ENCODE measurements at regions not wholly inside any gene's neighbourhood (a gene's known extent, or its start where the extent isn't known, plus 50 kb on each side); places are given as distances from the start of the nearest gene placed in this dataset.

DNA sequence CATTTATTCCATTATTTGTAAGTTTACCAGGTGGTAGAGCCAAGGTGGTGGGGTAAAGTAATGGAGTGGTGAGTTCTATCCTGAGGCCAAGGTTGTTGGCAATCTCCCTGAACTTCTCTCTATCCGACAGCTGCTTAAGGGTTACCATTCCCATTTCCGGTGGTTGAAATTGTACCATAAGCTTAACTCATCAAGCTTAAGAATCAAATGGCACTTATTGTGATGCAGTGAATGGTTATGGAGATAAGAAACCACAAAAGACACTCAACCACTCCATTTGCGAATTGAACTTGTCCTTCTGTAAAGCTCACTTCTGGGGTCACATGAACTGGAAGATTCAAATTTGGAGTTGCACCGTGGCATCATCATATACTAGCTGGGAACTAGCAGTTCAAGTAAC, 287.4 kb upstream of the SLCO3A1 start (continued):
- TF ChIP-seq, protein P1, sequence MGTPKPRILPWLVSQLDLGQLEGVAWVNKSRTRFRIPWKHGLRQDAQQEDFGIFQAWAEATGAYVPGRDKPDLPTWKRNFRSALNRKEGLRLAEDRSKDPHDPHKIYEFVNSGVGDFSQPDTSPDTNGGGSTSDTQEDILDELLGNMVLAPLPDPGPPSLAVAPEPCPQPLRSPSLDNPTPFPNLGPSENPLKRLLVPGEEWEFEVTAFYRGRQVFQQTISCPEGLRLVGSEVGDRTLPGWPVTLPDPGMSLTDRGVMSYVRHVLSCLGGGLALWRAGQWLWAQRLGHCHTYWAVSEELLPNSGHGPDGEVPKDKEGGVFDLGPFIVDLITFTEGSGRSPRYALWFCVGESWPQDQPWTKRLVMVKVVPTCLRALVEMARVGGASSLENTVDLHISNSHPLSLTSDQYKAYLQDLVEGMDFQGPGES (IDR thresholded peaks at IDR 0.05): no peak
- TF ChIP-seq CREB1 (IDR thresholded peaks at IDR 0.05; ENCODE audit: low read depth): no peak
- no peak for TF ChIP-seq SREBF2 (IDR thresholded peaks at IDR 0.05; ENCODE audit: low read length)
- TF ChIP-seq ATF7 (IDR thresholded peaks at IDR 0.05; ENCODE audit: low read depth): no peak
- TF ChIP-seq, protein P2, sequence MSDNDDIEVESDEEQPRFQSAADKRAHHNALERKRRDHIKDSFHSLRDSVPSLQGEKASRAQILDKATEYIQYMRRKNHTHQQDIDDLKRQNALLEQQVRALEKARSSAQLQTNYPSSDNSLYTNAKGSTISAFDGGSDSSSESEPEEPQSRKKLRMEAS (IDR thresholded peaks at IDR 0.05; ENCODE audit: low read depth, low read length): no peak
- no peak for TF ChIP-seq NR2C2 (IDR thresholded peaks at IDR 0.05; ENCODE audit: borderline replicate concordance, control insufficient read depth, insufficient read length, low read depth)

DNA sequence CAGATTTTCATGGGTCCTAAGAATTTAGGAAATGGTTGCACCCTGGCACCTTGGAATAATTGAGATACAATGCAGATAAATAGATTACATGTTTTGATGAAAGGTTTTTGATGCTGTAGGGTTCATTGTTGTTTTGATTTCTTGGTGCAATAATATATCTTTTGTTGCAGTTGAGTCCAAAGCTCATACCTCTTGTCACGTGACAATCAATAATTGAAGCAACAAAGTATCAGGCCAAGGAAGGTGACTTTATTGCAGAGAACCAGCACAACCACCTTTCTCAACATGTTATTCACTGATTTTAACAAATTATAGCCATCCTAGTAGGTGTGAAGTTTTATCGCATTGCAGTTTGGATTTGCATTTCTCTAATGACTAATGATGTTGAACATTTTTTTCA, 285.5 kb upstream of the SLCO3A1 start:
- no TSS peak for BruUV-seq (replicated peaks)
- no peak for ATAC-seq
- in situ Hi-C loops (cut with MboI) (no loop called here), intact Hi-C loops (cut with micrococcal nuclease; ENCODE audit: unreplicated experiment) (no loop called here)
- H4K20me1 ChIP-seq (ENCODE audit: control insufficient read depth, insufficient read depth): no peaks in the 10 kb centered on the region
- H3K27me3 ChIP-seq (replicated peaks in 1 of 2; ENCODE audit: control insufficient read depth in 2 of 2, insufficient read depth in 2 of 2, low read length in 1 of 2): no peaks in the 10 kb centered on the region; a peak in 1 of 4 replicates
- TF ChIP-seq BACH1 (IDR thresholded peaks at IDR 0.05; ENCODE audit: borderline replicate concordance) (no peak), EED (IDR thresholded peaks at IDR 0.05; ENCODE audit: low read depth) (no peak)
- no peaks in the 10 kb centered on the region for H3K4me1 ChIP-seq (ENCODE audit: control insufficient read depth, insufficient read depth, low read length)
- WGBS (ENCODE audit: insufficient coverage, insufficient replicate concordance, low lambda C conversion rate, missing lambda C conversion rate): 61% methylated on average over 2 of the region's 2 CpGs
- DNase-seq (ENCODE audit: low read depth, low spot score): no peak
- H3K9me3 ChIP-seq (replicated peaks; ENCODE audit: control insufficient read depth, insufficient read depth, low read length): no peaks in the 10 kb centered on the region
- ChIA-PET SMC1A (ENCODE audit: uncharacterized antibody, unreplicated experiment) (no interaction called here), POLR2A (no interaction called here), RAD21 (ENCODE audit: unreplicated experiment) (no interaction called here), CTCF (no interaction called here)
- FAIRE-seq: no peak
- H3K36me3 ChIP-seq (ENCODE audit: control insufficient read depth in 2 of 2, insufficient read depth in 2 of 2, low read length in 1 of 2): no peaks in the 10 kb centered on the region
- H2AFZ ChIP-seq (ENCODE audit: control insufficient read depth, low read depth, low read length): no peak overlapping the region
- no peak overlapping the region for H3K4me3 ChIP-seq
- no peak overlapping the region for H3K27ac ChIP-seq (ENCODE audit: control insufficient read depth, insufficient read depth)
- no peak overlapping the region for H3K9ac ChIP-seq (ENCODE audit: control insufficient read depth, insufficient read depth, low read length)
- no peaks in the 10 kb centered on the region for H3K79me2 ChIP-seq (ENCODE audit: control insufficient read depth, insufficient read depth, low read length)
- H3K4me2 ChIP-seq (ENCODE audit: control insufficient read depth, insufficient read depth): no peak overlapping the region
